IgD-negative memory B cell (primary cell): ENCODE measurements at regions not wholly inside any gene's neighbourhood (a gene's known extent, or its start where the extent isn't known, plus 50 kb on each side); places are given as distances from the start of the nearest gene placed in this dataset.

Experiments
- H3K27ac Mint-ChIP-seq, 3 donors: one replicate each; pipeline ENCODE4 v1.8.0; 2020 to 2022; ENCODE audit warnings: mild to moderate bottlenecking in 3 of 3, mixed read lengths in 3 of 3, moderate library complexity in 1 of 3
- H3K27me3 Mint-ChIP-seq: one replicate; pipeline ENCODE4 v1.8.0; 2021; ENCODE audit warnings: mixed read lengths
- H3K36me3 Mint-ChIP-seq: one replicate; pipeline ENCODE4 v1.8.0; 2020; ENCODE audit warnings: mild to moderate bottlenecking, mixed read lengths
- H3K4me1 Mint-ChIP-seq, 3 donors: one replicate each; pipeline ENCODE4 v1.8.0; 2020 to 2022; ENCODE audit warnings: mixed read lengths in 3 of 3, mild to moderate bottlenecking in 1 of 3
- H3K4me3 Mint-ChIP-seq, 4 donors: one replicate each; pipeline ENCODE4 v1.8.0; 2020 to 2022; ENCODE audit warnings: mild to moderate bottlenecking in 4 of 4, mixed read lengths in 4 of 4, moderate library complexity in 3 of 4
- H3K9me3 Mint-ChIP-seq, 3 donors: one replicate each; pipeline ENCODE4 v1.8.0; 2020 to 2021; ENCODE audit warnings: mixed read lengths in 3 of 3, mild to moderate bottlenecking in 1 of 3

DNA sequence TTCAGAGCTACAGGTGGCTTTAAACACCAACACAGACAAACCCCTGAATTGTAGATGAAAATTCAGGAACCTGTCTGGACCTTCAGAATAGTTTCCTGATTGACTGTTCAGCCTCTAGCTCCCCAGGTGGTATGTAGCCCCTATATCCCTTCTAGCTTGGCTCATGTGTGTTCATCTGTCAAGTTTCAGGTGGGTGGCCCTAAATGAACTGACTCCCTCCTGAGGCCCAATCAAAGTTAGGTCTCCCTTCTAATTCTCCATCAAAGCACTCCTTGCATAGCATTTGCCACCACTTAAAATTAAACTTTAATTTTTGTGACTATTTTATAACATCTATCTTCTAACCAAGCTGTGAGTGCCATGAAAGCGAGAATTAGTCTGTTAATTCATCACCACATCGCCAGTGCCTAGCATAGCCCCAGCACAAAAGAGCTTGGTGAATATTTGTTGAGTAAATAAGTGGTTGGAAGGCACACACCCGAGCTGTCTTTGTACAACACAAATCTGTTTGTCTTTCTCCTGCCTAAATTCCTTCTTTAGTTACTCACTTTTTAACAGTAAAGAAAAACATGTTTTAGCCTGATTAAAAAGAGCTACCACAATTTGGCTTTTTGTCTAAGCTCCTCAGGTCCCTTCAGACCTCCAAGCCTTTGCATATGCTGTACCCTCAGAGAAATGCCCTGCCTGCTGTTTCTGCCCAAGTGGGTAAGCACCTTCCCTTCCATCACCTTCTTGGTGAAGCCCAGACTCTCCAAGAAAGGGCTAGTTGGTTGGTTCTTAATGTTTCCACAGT is 138.1 kb upstream of the HMHB1 start:
- H3K4me1 Mint-ChIP-seq, result peaks cover 2 to 6% (median 6%) of the 10 kb centered on the region in 3 donors
- H3K36me3 Mint-ChIP-seq, result peaks cover 2% of the 10 kb centered on the region
- H3K9me3 Mint-ChIP-seq, result peaks cover 2 to 9% (median 5%) of the 10 kb centered on the region in 3 donors

DNA sequence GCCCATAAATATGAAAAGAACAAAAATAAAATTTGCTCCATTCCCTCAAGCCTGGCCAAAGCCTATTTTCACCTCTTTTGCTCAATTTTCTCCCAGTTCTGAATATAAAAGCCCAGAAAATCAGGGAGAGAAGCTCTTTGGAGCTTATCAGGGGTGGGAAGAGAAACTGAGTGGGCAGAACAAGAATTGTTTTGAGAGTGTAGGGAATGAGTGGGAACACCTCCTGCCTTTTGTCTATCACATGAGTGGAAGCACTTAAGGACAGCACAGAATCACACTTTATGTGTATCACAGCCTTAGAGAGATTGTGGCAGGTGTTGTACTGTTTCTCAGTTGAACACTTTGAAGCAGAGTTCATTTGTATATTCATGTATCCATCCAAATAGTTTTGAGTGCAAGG is 139.2 kb upstream of the HMHB1 start:
- Mint-ChIP-seq H3K27me3 (no peaks in the 10 kb centered on the region), H3K27ac (no peak overlapping the region), H3K9me3 (peaks cover 2 to 9% (median 5%) of the 10 kb centered on the region in 3 donors), H3K4me1 (no peaks in the 10 kb centered on the region), H3K4me3 (no peak overlapping the region), H3K36me3 (peaks cover 2% of the 10 kb centered on the region)

More for the DNA sequence above, 138.1 kb upstream of the HMHB1 start:
- Mint-ChIP-seq H3K27ac (no peak overlapping the region), H3K27me3 (no peaks in the 10 kb centered on the region), H3K4me3 (no peak overlapping the region)

DNA sequence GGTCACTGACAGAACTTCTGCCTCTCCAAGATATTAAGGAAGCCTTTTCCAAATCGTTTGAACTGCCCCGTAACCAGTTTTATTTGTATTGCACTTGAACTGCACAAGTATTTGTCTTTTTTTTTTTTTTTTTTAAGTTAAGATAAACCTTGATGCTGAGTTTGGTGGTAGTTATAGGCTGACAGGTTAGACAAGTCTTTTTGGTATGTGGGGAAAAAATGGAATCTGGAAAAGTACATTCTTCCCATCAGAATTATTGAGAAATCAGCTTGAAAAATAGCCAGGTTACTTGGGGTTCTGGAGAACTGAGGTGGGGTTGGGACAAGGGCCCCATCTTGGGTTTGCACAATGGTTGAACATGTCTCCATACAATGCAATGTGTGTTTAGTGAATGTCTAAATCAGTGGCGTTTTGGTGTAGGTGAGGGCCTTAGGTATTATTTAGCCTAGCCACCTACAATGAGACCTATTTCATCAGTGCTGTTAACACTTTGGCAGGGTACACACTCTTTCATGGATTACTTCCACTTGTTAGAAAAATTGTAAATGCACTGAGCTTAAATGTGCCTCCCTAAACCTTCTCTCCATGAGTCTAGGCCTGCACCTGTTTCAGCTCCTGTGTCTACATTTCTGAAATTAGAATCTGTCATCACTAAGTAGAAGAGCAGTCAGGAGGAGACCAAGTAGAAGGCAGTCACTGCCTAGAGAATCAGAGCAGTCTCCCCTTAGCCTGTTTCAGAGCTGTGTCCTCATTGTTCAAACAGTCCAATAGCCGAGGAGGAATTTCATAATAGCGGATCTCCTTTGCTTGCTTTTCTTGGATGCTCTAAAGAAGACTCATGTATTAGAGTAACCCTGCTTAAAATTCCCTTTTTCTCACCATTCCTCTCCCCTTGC is 140.0 kb upstream of the HMHB1 start:
- no peaks in the 10 kb centered on the region for H3K4me1 Mint-ChIP-seq
- H3K27ac Mint-ChIP-seq, result no peak overlapping the region
- no peaks in the 10 kb centered on the region for H3K27me3 Mint-ChIP-seq
- H3K4me3 Mint-ChIP-seq, result no peak overlapping the region
- H3K9me3 Mint-ChIP-seq, result peaks cover 2 to 9% (median 5%) of the 10 kb centered on the region in 3 donors
- peaks cover 2% of the 10 kb centered on the region for H3K36me3 Mint-ChIP-seq

DNA sequence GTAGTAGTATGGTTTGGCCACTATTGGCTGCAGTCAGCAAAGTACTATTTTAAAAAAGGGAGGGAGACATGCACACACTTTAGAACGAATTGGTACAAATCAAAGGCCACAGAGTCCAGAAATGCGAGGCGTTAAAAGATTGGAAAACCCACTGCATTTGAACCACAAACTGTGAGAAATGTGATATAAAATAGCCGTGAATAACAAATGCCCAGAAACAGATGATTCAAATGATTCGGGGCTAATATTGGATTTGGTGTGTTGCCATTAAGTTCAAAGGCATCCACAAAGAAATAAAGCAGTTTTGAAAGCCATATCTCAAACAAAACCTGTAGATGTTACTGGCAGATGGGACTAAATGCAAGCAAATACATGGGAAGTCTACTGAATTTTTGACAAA is 140.9 kb upstream of the HMHB1 start:
- Mint-ChIP-seq H3K4me3 (no peak overlapping the region), H3K36me3 (peaks cover 2% of the 10 kb centered on the region), H3K27ac (no peak overlapping the region), H3K9me3 (peaks cover 2 to 9% (median 5%) of the 10 kb centered on the region in 3 donors), H3K4me1 (no peaks in the 10 kb centered on the region), H3K27me3 (no peaks in the 10 kb centered on the region)

DNA sequence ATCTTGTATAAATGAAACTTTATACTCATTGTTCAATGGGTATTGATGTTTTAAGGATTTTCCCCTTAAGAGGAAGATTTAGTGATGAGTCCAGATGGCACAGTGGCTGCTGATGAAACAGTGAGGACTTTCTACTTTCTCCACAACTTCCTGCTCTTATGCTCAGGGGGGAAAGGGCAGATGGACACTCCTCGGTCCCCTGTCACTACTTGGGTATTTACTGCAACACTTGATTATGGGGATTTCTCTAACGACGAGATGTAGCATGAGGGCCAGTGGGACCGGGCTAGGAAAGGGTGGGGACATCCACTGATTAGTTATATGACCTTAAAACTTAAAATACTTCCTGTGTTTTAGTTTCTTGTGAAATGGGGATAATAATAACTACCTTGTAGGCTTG is 146.1 kb upstream of the HMHB1 start:
- H3K9me3 Mint-ChIP-seq, result peaks cover 4 to 8% (median 4%) of the 10 kb centered on the region in 3 donors
- no peak overlapping the region for H3K27ac Mint-ChIP-seq
- no peaks in the 10 kb centered on the region for H3K4me1 Mint-ChIP-seq
- H3K4me3 Mint-ChIP-seq, result no peak overlapping the region
- peaks cover 2% of the 10 kb centered on the region for H3K36me3 Mint-ChIP-seq
- H3K27me3 Mint-ChIP-seq, result no peaks in the 10 kb centered on the region

DNA sequence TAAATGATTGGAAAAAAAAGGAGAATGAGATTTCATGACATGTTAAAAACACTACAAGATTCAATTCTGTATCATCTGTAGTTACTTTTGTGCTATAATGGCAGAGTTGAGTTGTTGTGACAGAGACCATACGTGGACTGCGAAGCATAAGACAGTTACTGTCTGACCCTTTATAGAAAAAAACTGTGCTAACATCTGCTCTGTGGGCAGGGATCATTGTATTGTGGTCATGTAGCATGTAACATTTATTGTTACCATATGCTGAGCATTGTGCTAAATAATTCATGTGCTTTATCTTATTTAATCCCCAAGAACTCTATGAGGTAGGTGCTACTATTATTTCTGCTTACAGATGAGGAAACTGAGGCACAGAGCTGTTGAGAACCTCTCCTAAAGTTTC is 147.3 kb upstream of the HMHB1 start:
- no peak overlapping the region for H3K4me3 Mint-ChIP-seq
- no peak overlapping the region for H3K27ac Mint-ChIP-seq
- no peaks in the 10 kb centered on the region for H3K4me1 Mint-ChIP-seq
- H3K27me3 Mint-ChIP-seq, result no peaks in the 10 kb centered on the region
- H3K36me3 Mint-ChIP-seq, result no peaks in the 10 kb centered on the region
- peaks cover 0 to 3% (median 0%) of the 10 kb centered on the region in 3 donors for H3K9me3 Mint-ChIP-seq

DNA sequence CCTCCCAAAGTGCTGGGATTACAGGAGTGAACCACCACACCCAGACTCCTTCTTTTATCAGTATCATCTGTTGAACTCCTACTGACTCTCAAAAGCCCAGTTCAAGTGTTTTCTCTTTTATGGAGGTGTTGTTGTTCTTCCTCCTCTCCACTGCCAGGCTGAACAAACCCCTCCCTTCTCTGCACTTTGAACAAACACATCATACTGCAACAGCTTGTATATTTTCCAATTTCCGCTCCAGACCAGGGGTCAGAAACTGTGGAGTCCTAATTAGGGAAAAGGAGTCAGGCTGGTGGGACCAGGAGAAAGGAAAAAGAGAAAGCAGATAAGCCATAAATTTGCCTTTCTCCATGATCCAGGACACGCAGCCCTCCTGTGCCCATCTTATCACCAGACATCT is 148.1 kb upstream of the HMHB1 start:
- Mint-ChIP-seq H3K36me3 (no peaks in the 10 kb centered on the region), H3K4me1 (no peaks in the 10 kb centered on the region), H3K27me3 (no peaks in the 10 kb centered on the region), H3K9me3 (peaks cover 0 to 2% (median 0%) of the 10 kb centered on the region in 3 donors), H3K4me3 (no peak overlapping the region), H3K27ac (no peak overlapping the region)

DNA sequence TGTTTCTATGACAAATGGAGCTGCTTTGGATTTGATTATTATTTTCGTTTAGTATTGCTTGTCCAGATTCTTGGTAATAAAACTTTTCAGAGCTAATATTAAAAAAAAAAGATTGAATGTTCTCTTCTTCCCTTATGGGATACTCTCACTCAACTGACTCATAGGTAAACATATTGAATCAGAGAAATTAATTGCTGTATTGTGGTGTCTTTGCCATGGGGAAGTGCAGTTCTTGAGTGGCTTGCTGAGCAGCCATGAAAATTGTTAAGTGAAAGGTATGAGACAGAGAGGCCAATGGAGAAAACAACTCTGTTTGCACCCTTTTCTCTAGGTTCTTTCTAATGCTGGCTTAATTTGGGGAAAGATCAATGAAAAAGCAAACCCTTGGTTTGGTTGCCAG is 149.9 kb upstream of the HMHB1 start:
- no peaks in the 10 kb centered on the region for H3K4me1 Mint-ChIP-seq
- no peaks in the 10 kb centered on the region for H3K27me3 Mint-ChIP-seq
- H3K27ac Mint-ChIP-seq, result no peak overlapping the region
- H3K9me3 Mint-ChIP-seq, result peaks cover 0 to 2% (median 0%) of the 10 kb centered on the region in 3 donors
- H3K4me3 Mint-ChIP-seq, result no peak overlapping the region
- no peaks in the 10 kb centered on the region for H3K36me3 Mint-ChIP-seq

DNA sequence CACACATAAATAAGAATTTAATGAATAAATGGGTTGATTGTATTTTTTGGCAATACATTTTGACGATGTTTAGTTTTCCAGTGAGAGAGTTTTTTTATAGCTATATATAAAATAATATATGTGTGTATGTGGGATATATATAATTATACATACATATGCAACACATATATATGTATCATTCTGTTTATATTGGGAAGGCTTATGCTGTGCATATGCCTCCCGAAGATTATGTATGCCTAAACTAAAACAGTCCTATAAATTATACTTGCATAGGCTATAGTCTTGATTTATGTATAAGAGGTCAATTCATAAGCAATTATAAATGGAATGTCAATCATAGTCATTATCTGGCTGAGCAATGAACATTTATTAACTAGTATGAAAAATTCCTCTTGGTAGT is 151.3 kb upstream of the HMHB1 start:
- H3K9me3 Mint-ChIP-seq, result peaks cover 0 to 2% (median 0%) of the 10 kb centered on the region in 3 donors
- H3K36me3 Mint-ChIP-seq, result no peaks in the 10 kb centered on the region
- no peak overlapping the region for H3K27ac Mint-ChIP-seq
- no peaks in the 10 kb centered on the region for H3K4me1 Mint-ChIP-seq
- H3K4me3 Mint-ChIP-seq, result no peak overlapping the region
- no peaks in the 10 kb centered on the region for H3K27me3 Mint-ChIP-seq

DNA sequence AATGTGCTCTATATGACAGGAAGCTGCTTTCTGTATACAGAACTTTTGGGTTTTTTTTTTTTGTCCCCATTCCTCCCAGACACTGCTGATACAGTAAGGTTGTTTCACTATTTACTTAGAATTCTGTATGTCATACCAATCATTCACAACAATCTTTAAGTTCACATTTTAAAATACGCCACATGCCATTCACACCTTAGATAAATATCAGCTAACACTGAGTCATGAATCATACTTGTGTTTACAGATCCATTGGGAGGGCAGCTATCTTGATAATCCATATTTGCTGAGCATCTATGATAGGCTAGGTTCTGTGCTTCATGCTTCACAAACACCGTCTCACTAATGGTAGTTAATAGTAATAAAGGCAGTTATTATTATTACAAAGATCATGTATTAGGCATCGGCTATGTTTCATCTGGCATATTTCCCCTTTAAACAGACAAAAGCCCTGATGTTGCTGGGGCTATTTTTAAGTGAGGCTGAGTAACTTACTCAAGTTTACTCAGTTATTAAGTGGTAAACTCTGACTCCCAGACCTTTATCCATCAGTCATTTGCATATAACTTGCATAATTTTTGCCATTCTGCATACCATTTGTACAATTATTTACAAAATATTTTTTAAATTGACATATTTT is 152.2 kb upstream of the HMHB1 start:
- no peak overlapping the region for H3K4me3 Mint-ChIP-seq
- no peaks in the 10 kb centered on the region for H3K27me3 Mint-ChIP-seq
- no peaks in the 10 kb centered on the region for H3K36me3 Mint-ChIP-seq
- no peaks in the 10 kb centered on the region for H3K4me1 Mint-ChIP-seq
- H3K27ac Mint-ChIP-seq, result no peak overlapping the region
- peaks cover 0 to 2% (median 0%) of the 10 kb centered on the region in 3 donors for H3K9me3 Mint-ChIP-seq

DNA sequence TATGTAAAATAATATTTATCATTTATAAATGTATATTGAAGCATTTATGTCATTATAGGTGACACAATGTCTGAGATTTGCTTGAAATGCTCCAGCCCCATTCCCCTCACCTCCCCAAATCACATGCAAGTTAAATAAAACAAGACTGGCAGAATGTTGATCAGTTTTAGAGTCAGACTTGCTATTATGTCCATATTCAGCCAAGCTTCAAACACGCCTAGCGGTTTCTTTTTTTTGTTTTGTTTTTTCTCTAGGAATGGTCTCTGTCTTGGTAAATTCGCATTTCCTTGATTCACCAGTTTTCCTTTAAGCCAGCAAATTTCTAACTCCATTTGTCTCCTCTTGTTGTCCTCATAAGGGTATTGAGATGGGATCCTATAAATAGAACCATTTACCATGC is 153.0 kb upstream of the HMHB1 start:
- Mint-ChIP-seq H3K4me1 (no peaks in the 10 kb centered on the region), H3K36me3 (no peaks in the 10 kb centered on the region)

DNA sequence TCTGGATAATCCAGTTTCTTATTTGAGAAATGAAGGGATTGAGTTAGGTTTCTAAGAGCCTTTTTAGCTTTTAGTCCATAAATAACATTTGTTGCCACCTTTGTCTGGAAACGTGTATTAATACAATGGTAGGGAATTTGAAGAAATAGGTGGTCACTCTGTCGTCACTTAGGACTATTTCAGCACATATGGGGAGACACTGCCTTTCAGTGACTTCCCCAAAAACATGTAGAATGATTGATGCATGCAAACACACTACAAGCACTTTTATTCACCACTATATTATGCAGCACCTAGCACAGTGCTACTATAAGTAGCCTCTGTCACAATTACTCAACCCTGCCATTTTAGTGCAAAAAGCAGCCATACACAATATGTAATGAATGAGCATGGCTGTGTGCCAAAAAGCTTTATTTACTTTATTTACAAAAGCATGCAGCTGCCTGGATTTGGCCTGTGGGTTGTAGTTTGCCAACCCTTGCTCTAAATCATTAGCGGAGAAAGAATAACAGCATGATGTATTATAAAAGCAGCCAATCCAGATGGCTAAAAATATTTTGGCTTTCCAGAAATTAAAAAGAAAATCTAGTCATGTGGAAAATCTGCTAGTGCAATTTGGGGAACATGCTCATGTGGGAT is 154.2 kb upstream of the HMHB1 start:
- Mint-ChIP-seq H3K4me1 (no peaks in the 10 kb centered on the region), H3K27ac (no peak overlapping the region), H3K36me3 (no peaks in the 10 kb centered on the region), H3K27me3 (no peaks in the 10 kb centered on the region), H3K9me3 (no peaks in the 10 kb centered on the region), H3K4me3 (no peak overlapping the region)

More for the DNA sequence above, 153.0 kb upstream of the HMHB1 start:
- no peaks in the 10 kb centered on the region for H3K9me3 Mint-ChIP-seq
- no peak overlapping the region for H3K4me3 Mint-ChIP-seq
- no peaks in the 10 kb centered on the region for H3K27me3 Mint-ChIP-seq
- no peak overlapping the region for H3K27ac Mint-ChIP-seq

DNA sequence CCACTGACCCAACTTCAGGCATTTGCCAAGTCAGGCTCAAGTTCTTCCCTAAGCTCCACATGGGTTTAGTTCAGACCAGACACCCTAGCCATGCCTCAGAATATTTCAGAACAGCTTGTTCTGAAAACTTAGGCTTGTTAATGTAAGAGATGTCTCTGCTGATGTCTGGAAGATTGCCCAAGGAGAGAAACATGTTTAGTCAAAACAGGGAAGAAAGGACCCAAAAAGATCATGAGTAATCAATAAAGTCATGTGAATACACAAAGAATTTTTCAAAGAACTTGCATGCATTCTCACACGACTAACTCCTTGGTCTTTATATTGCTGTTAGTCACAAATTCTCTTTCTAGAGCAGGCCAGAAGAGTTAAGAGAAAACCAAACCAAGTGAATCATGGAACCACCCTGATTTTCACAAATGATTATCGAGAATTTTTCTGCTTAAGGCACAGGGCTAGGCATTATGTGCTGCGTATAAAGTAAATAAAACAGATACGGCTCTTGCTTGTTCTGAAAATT is 158.1 kb upstream of the HMHB1 start:
- Mint-ChIP-seq H3K4me3 (no peak overlapping the region), H3K36me3 (no peaks in the 10 kb centered on the region), H3K4me1 (peaks cover 0 to under 1% (median 0%) of the 10 kb centered on the region in 3 donors), H3K9me3 (no peaks in the 10 kb centered on the region), H3K27ac (no peak overlapping the region), H3K27me3 (peaks cover 1% of the 10 kb centered on the region)

DNA sequence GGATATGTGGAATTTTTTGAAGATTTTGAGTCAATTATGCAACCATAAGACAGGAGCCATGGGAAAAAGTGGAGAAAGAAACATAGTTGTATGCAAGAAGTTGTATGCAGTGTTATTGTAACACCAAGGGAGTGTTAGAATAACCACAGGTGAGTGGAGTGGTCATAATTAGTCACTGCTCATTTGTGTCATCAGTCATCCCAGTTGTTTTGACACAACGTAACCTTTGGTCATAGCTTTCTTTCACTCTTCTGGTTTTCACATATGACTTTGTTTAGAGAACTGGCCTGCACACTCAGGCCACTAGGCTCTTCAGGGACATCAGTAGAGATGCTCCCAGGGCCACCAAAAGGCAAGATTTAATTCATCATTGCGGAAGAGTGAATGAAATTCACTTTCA is 158.7 kb upstream of the HMHB1 start:
- Mint-ChIP-seq H3K9me3 (no peaks in the 10 kb centered on the region), H3K27ac (no peak overlapping the region), H3K4me3 (no peak overlapping the region), H3K36me3 (no peaks in the 10 kb centered on the region), H3K4me1 (peaks cover 0 to 2% (median 0%) of the 10 kb centered on the region in 3 donors), H3K27me3 (peaks cover 1% of the 10 kb centered on the region)
